Bone marrow (tissue), 2 donors: ENCODE measurements at regions not wholly inside any gene's neighbourhood (a gene's known extent, or its start where the extent isn't known, plus 50 kb on each side); places are given as distances from the start of the nearest gene placed in this dataset.
"Not testable (repeated sequence)": the region's sequence is repeated elsewhere in the genome, so short reads cannot be mapped to it uniquely, and the experiment has no call there.

Experiments
- DNase-seq, 2 donors: peaks; one replicate each; lab custom pipeline; 2025; lab: John Stamatoyannopoulos, UW

DNA sequence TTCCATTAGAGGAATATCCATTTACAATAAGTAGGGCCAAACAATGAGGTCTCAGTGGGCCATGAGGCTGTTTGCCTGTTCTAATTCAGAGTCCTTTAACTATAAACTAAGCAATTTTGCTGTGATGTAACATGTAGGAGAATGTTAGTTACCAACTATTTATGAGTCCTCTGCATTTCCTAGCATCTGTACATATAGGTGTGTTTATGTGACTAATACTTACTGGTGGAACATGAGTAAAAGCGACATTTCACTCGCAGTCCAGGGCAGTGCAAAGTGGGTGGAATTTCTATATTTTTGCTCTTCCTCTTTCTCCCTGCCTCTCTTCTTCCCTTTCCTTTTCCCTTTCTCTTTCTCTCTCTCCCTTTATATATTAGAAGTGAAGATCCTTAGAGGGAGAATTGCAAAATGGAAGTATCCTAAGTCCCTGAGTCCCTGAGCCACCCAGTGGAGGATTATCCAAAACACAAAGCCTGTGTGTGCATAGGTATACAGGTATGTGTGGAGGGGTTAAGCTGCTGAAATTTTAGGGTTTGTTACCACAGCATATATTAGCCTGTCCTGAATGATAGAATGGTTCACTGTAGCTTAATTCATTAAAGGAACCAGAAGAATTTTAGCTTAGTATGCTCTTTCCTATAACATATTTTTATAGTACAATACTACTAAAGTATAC lies 487.0 kb upstream of the FANCL start:
- DNase-seq = no peak

DNA sequence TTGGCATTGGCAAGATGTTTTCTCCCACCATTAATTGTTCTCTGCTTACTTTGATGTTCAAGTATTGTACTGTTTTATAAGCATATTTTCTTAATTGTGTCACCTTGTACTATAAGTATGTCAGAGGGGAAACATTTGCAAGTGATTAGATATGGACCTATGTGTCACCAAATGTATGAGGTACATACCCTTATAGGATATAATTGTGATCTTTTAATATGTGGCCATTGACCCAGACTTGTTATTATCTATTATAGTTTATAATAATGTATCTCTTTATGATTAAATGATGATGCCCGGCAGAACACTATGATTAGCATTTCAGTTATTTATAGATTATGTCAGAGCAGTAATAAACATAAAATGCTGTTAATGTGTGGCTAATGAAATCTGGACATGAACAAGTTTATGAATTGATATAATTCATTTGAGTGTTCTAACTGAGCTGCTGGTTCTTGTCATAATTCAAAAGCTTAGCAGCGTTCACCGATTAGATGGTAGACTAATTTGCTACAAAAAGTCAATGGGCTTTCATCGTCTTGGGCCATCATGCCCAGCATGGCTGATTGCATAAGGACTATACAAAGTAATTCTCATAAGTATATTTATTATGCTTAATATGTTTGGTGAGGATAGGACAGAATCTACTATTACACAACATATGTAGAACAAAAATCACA lies 480.9 kb upstream of the FANCL start:
- no peak for DNase-seq

GRCh38 chr2:58720770-58721697 lies 479.9 kb upstream of the FANCL start:
- no peak for DNase-seq

- DNase-seq = no peak
Measured at GRCh38 chr2:58720033-58720769, 479.1 kb upstream of the FANCL start.

GRCh38 chr2:58715344-58715743 lies 474.2 kb upstream of the FANCL start:
- no peak for DNase-seq

GRCh38 chr2:58714238-58714637 lies 473.1 kb upstream of the FANCL start:
- DNase-seq = no peak

- no peak for DNase-seq
Measured at GRCh38 chr2:58710795-58711279, 469.7 kb upstream of the FANCL start.

GRCh38 chr2:58709687-58710354 lies 468.7 kb upstream of the FANCL start:
- no peak for DNase-seq

DNA sequence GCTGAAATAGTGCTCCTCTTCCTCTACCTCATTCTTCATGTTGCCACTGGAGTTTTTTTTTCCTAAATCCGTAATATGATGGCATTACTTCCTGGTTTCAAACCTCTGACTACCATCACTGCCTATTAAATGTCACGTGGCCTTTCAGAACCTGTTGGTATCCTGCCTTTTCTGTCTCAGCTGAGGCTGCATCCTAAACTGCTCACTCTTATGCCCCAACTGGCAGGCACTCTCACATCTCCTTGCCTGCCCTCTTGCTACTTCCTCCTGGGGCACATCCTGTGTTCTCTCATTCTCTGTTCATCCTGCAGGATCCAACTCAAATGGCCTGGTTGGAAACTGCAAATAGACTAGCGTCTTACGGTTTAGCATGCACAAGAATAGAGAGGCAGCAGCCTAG lies 468.1 kb upstream of the FANCL start:
- no peak for DNase-seq

DNA sequence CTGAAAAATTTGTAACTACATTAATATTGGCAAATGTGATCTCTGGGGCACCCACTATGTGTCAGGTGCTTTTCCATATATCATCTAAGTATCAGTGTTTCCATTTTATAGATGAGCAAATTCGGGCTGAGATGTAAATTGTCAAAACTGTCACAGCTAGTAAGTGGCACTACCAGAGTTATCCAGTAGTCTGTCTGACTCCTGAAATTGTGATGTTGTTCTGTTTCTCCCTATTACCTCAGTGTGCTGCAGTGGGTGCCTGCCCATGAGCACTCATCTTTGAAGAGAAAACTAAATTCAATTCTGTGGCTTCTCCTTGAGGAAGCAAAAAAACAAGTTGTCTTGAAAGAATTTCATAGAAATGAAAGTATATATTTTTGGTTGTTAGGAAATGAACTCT lies 467.4 kb upstream of the FANCL start:
- DNase-seq = peak in 1 of 2 donors; percentile 2

DNA sequence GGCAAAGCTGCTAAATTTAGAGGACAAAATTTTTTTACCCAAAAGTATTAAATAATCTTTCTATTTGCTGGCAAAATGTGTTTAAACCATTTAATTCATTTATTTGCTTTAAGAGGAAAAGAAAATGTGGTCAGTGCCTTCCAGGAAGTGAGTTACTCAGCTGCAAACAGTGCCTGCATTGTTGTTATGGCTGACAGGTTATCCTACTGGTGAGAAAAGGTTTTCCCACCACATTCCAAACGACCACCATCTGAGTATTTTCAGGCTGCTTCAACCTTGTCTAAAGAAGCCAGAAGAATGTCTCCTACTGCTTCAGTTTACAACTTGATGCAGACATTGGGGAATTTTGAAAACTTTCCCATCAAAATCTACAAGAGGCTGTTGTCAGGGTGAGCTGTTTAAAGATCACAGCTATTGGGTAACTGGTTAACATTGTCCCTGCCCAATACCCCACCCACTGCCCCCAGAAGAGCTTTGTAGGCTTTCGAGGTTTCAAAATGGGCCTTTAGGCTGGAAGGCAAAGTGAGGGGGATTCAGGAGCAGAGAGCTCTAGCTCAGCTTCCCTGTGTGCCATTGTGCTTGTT lies 461.3 kb upstream of the FANCL start:
- no peak for DNase-seq

- DNase-seq = no peak
Measured at GRCh38 chr2:58701688-58702301, 460.7 kb upstream of the FANCL start.

GRCh38 chr2:58700591-58700990 lies 459.5 kb upstream of the FANCL start:
- no peak for DNase-seq

GRCh38 chr2:58699411-58699810 lies 458.3 kb upstream of the FANCL start:
- no peak for DNase-seq

- no peak for DNase-seq
Measured at GRCh38 chr2:58698620-58699019, 457.5 kb upstream of the FANCL start.

DNA sequence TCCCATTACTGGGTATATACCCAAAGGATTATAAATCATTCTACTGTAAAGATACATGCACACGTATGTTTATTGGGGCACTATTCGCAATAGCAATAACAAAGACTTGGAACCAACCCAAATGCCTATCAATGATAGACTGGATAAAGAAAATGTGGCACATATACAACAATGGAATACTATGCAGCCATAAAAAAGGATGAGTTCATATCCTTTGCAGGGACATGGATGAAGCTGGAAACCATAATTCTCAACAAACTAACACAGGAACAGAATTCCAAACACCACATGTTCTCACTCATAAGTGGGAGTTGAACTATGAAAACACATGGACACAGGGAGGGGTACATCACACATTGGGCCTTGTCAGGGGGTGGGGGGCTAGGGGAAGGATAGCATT lies 453.0 kb upstream of the FANCL start:
- not testable (repeated sequence) for DNase-seq

- DNase-seq = not testable (repeated sequence)
Measured at GRCh38 chr2:58691041-58691440, 449.9 kb upstream of the FANCL start.

GRCh38 chr2:58688813-58689212 lies 447.7 kb upstream of the FANCL start:
- DNase-seq = no peak

DNA sequence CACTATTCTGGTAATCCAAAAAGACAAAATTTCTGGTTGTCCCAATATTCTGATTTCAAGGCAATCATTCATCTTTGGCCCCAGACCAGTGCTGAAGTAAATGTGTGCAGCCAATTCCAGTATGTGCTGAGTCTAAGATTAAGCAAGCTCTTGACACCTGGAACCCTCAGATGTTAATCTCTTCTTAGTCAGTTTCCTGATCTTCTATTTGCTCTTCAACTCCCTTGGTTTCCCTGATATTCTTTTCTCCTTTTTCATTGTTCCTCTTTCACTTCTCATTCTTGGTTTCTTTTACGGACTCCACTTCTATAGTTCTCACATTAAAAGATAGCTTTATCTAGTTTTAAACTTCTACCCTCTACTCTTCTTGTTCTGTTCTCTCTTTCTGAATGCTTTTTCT lies 445.7 kb upstream of the FANCL start:
- peak in 1 of 2 donors; percentile 40 for DNase-seq

DNA sequence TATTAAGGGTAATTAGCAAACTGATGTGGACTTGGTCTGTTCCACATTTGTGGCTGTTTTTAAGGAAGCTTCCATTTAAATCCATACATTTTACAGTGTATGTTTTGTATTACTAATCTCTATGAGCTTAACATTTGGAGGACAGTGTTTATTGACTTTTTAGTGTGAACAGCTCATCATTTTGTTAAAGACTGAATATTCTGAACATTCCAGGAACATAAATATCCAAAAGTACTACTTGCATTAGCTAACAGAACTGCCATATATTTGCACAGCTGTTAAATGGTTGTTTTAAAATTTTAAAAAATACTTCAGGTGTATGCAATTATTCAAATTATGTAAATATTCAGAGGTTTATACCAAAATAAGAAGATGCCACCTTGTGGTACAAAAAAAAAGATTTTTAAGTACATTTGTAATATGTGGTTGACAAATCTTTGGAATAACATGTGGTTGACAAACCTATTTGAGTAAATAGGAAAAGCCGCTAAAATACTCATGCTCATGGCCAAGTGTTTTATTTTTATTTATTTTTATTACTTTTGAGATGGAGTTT lies 439.7 kb upstream of the FANCL start:
- DNase-seq = no peak
